H9 (cell line): ENCODE measurements at regions not wholly inside any gene's neighbourhood (a gene's known extent, or its start where the extent isn't known, plus 50 kb on each side); places are given as distances from the start of the nearest gene placed in this dataset.

Experiments
- DNase-seq: peaks from one replicate; pipeline ENCODE4 v3.0.0-alpha.2; 2017
- H2AFZ ChIP-seq: one replicate; pipeline ENCODE4 v1.6.1; 2013; ENCODE audit warnings: mild to moderate bottlenecking, low read length, control low read depth, moderate library complexity
- H2AK5ac ChIP-seq: 2 replicates; pipeline ENCODE4 v1.6.1; 2013; ENCODE audit warnings: low read length, control low read depth, mixed read lengths; ENCODE audit not compliant: insufficient read length
- H2BK120ac ChIP-seq: one replicate; pipeline ENCODE4 v1.6.1; 2013; ENCODE audit warnings: low read depth, mild to moderate bottlenecking, low read length, control low read depth, inconsistent platforms; ENCODE audit not compliant: poor library complexity, severe bottlenecking
- H2BK12ac ChIP-seq: 2 replicates; pipeline ENCODE4 v1.6.1; 2013; ENCODE audit warnings: low read length, control low read depth, mixed read lengths, low read depth; ENCODE audit not compliant: insufficient read length
- H2BK15ac ChIP-seq: 2 replicates; pipeline ENCODE4 v1.6.1; 2013; ENCODE audit warnings: low read depth, low read length, control low read depth
- H2BK20ac ChIP-seq: one replicate; pipeline ENCODE4 v1.6.1; 2013; ENCODE audit warnings: low read depth, mild to moderate bottlenecking, low read length, control low read depth, inconsistent platforms; ENCODE audit not compliant: poor library complexity, severe bottlenecking
- H2BK5ac ChIP-seq: 2 replicates; pipeline ENCODE4 v1.6.1; 2013; ENCODE audit warnings: low read length, control low read depth, mixed read lengths; ENCODE audit not compliant: insufficient read length
- H3K14ac ChIP-seq: 2 replicates; pipeline ENCODE4 v1.6.1; 2013; ENCODE audit warnings: low read length, control low read depth; ENCODE audit not compliant: insufficient read depth
- H3K18ac ChIP-seq: 2 replicates; pipeline ENCODE4 v1.6.1; 2013; ENCODE audit warnings: low read depth, mild to moderate bottlenecking, mixed read lengths, low read length, control low read depth; ENCODE audit not compliant: insufficient read length
- H3K23ac ChIP-seq: 2 replicates; pipeline ENCODE4 v1.6.1; 2013; ENCODE audit warnings: low read length, control low read depth, mixed read lengths, low read depth; ENCODE audit not compliant: insufficient read length
- H3K23me2 ChIP-seq: 2 replicates; pipeline ENCODE4 v1.6.1; 2013; ENCODE audit warnings: low read depth, mild to moderate bottlenecking, mixed read lengths, low read length, control low read depth; ENCODE audit not compliant: insufficient read length, poor library complexity, severe bottlenecking
- H3K27ac ChIP-seq: 2 replicates; pipeline ENCODE4 v1.5.1; 2013; ENCODE audit warnings: low read length, control low read depth, mixed read lengths, low read depth; ENCODE audit not compliant: insufficient read length
- H3K27me3 ChIP-seq: 2 replicates; pipeline ENCODE4 v1.6.1; 2013; ENCODE audit warnings: low read length, control low read depth, inconsistent platforms; ENCODE audit not compliant: insufficient read depth
- H3K4ac ChIP-seq: 2 replicates; pipeline ENCODE4 v1.6.1; 2013; ENCODE audit warnings: low read depth, mild to moderate bottlenecking, control low read depth, inconsistent platforms, low read length, moderate library complexity
- H3K4me1 ChIP-seq: 2 replicates; pipeline ENCODE4 v1.6.1; 2013; ENCODE audit warnings: low read length, control low read depth, inconsistent platforms; ENCODE audit not compliant: insufficient read depth
- H3K4me2 ChIP-seq: 2 replicates; pipeline ENCODE4 v1.6.1; 2013; ENCODE audit warnings: low read length, control low read depth, mixed read lengths; ENCODE audit not compliant: insufficient read length, insufficient read depth
- H3K56ac ChIP-seq: 2 replicates; pipeline ENCODE4 v1.6.1; 2013; ENCODE audit warnings: low read depth, mild to moderate bottlenecking, mixed read lengths, low read length, control low read depth; ENCODE audit not compliant: insufficient read length
- H3K79me1 ChIP-seq: 2 replicates; pipeline ENCODE4 v1.6.1; 2013; ENCODE audit warnings: low read depth, mild to moderate bottlenecking, moderate library complexity, low read length, control low read depth, inconsistent platforms; ENCODE audit not compliant: insufficient read depth, poor library complexity, severe bottlenecking
- H3K79me2 ChIP-seq: 2 replicates; pipeline ENCODE4 v1.6.1; 2013; ENCODE audit warnings: low read length, control low read depth, inconsistent platforms; ENCODE audit not compliant: insufficient read depth
- H3K9ac ChIP-seq: 2 replicates; pipeline ENCODE4 v1.6.1; 2013; ENCODE audit warnings: low read length, control low read depth, mixed read lengths; ENCODE audit not compliant: insufficient read length; ENCODE audit errors: extremely low read depth
- H3K9me3 ChIP-seq: one replicate; pipeline ENCODE4 v1.6.1; 2013; ENCODE audit warnings: low read depth, low read length, inconsistent platforms; ENCODE audit not compliant: control insufficient read depth
- H3T11ph ChIP-seq: one replicate; pipeline ENCODE4 v1.6.1; 2013; ENCODE audit warnings: mild to moderate bottlenecking, low read length, control low read depth, inconsistent platforms
- H4K20me1 ChIP-seq: one replicate; pipeline ENCODE4 v1.6.1; 2013; ENCODE audit not compliant: control insufficient read depth, insufficient read length, insufficient read depth
- H4K5ac ChIP-seq: 2 replicates; pipeline ENCODE4 v1.6.1; 2013; ENCODE audit warnings: low read depth, mild to moderate bottlenecking, mixed read lengths, low read length, control low read depth; ENCODE audit not compliant: insufficient read length
- H4K8ac ChIP-seq: replicated peaks from 2 replicates; pipeline ENCODE4 v1.6.1; 2013; ENCODE audit warnings: low read length, control low read depth, mixed read lengths, low read depth; ENCODE audit not compliant: insufficient read length
- H4K91ac ChIP-seq: 2 replicates; pipeline ENCODE4 v1.6.1; 2013; ENCODE audit warnings: low read depth, mild to moderate bottlenecking, moderate library complexity, mixed read lengths, low read length, control low read depth; ENCODE audit not compliant: insufficient read length
- H3K27ac Mint-ChIP-seq, 3 experiments: 2 replicates in 2 of 3; 3 replicates in 1 of 3; pipeline ENCODE4 v1.8.0; 2020 to 2021; ENCODE audit warnings: mixed read lengths in 3 of 3, mild to moderate bottlenecking in 1 of 3, moderate library complexity in 1 of 3
- H3K27me3 Mint-ChIP-seq: 2 replicates; pipeline ENCODE4 v1.8.0; 2021; ENCODE audit warnings: low read depth, mild to moderate bottlenecking, moderate library complexity, mixed read lengths
- H3K36me3 Mint-ChIP-seq, 3 experiments: 2 replicates in 2 of 3; 3 replicates in 1 of 3; pipeline ENCODE4 v1.8.0; 2020 to 2021; ENCODE audit warnings: low read depth in 3 of 3, mixed read lengths in 3 of 3; ENCODE audit not compliant: insufficient read depth in 1 of 3
- H3K4me1 Mint-ChIP-seq, 2 experiments: 2 replicates each; pipeline ENCODE4 v1.8.0; 2020; ENCODE audit warnings: mixed read lengths in 2 of 2
- H3K4me3 Mint-ChIP-seq, 2 experiments: 2 replicates in 1 of 2; 3 replicates in 1 of 2; pipeline ENCODE4 v1.8.0; 2020 to 2021; ENCODE audit warnings: mild to moderate bottlenecking in 2 of 2, mixed read lengths in 2 of 2, moderate library complexity in 1 of 2
- H3K9me3 Mint-ChIP-seq, 2 experiments: 2 replicates in 1 of 2; 3 replicates in 1 of 2; pipeline ENCODE4 v1.8.0; 2020; ENCODE audit warnings: mild to moderate bottlenecking in 2 of 2, mixed read lengths in 2 of 2, moderate library complexity in 1 of 2
- CTCF ChIP-seq: fragments of 200-600 bp; sonication (generic); conservative IDR thresholded peaks from 3 replicates; pipeline ENCODE4 v1.8.0; 2021; ENCODE audit warnings: antibody characterized with exemption, mild to moderate bottlenecking
- WGBS: extraction: QIAGEN DNeasy Blood & Tissue Kit; methylation state at CpG from one replicate; pipeline ENCODE4 v1.1.7; 2013; ENCODE audit warnings: missing lambda C conversion rate, low lambda C conversion rate, mixed read lengths; ENCODE audit not compliant: insufficient read length; ENCODE audit errors: extremely low coverage; 5-methylcytosine and 5-hydroxymethylcytosine counted together

- H3K4me2 ChIP-seq = no peak overlapping the region
- H2AK5ac ChIP-seq = no peak overlapping the region
- H3K56ac ChIP-seq = no peak overlapping the region
- H2BK20ac ChIP-seq = no peak overlapping the region
- H3K79me2 ChIP-seq = no peaks in the 10 kb centered on the region
- Mint-ChIP-seq H3K4me3 (no peak overlapping the region), H3K9me3 (no peaks in the 10 kb centered on the region), H3K36me3 (no peaks in the 10 kb centered on the region), H3K4me1 (peaks cover 40 to 44% of the 10 kb centered on the region in 2 experiments), H3K27ac (no peak overlapping the region), H3K27me3 (peaks cover 54% of the 10 kb centered on the region)
- no peak overlapping the region for H2AFZ ChIP-seq
- no peak overlapping the region for H3K9ac ChIP-seq
- H3K14ac ChIP-seq = no peak overlapping the region
- WGBS = no CpG with 5 or more reads among the region's 8 CpGs
- peaks cover 6% of the 10 kb centered on the region for H3K23me2 ChIP-seq
- H2BK120ac ChIP-seq = no peak overlapping the region
- no peak overlapping the region for H3K27ac ChIP-seq
- no peaks in the 10 kb centered on the region for H3K79me1 ChIP-seq
- H2BK12ac ChIP-seq = no peak overlapping the region
- H2BK15ac ChIP-seq = no peak overlapping the region
- no peak overlapping the region for H3K4ac ChIP-seq
- H4K8ac ChIP-seq = no peak overlapping the region
- H4K5ac ChIP-seq = no peak overlapping the region
- no peak overlapping the region for H2BK5ac ChIP-seq
- no peak overlapping the region for H3T11ph ChIP-seq
- no peak overlapping the region for H3K18ac ChIP-seq
- peaks cover 1% of the 10 kb centered on the region; the same call in 1 of the 2 replicates for H3K4me1 ChIP-seq
- peaks cover 7% of the 10 kb centered on the region; the same call in 1 of the 2 replicates for H3K27me3 ChIP-seq
- peak; percentile 55 for TF ChIP-seq CTCF
- no peaks in the 10 kb centered on the region for H3K9me3 ChIP-seq
- H4K91ac ChIP-seq = no peak overlapping the region
- H4K20me1 ChIP-seq = no peaks in the 10 kb centered on the region
- no peak for DNase-seq
- H3K23ac ChIP-seq = no peak overlapping the region
Measured at GRCh38 chr11:123304828-123305466, 109.9 kb upstream of the CLMP start.
